Nephron (organoid): ENCODE measurements at regions not wholly inside any gene's neighbourhood (a gene's known extent, or its start where the extent isn't known, plus 50 kb on each side); places are given as distances from the start of the nearest gene placed in this dataset.

Source experiments
- H3K27ac Mint-ChIP-seq, 3 experiments: 2 replicates each; pipeline ENCODE4 v1.8.0; 2020; ENCODE audit warnings: mixed read lengths in 3 of 3, mild to moderate bottlenecking in 2 of 3, moderate library complexity in 1 of 3
- H3K27me3 Mint-ChIP-seq: 2 replicates; pipeline ENCODE4 v1.8.0; 2021; ENCODE audit warnings: low read depth, mild to moderate bottlenecking, moderate library complexity, mixed read lengths
- H3K36me3 Mint-ChIP-seq: 2 replicates; pipeline ENCODE4 v1.8.0; 2020; ENCODE audit warnings: low read depth, mixed read lengths
- H3K4me1 Mint-ChIP-seq: 2 replicates; pipeline ENCODE4 v1.8.0; 2020; ENCODE audit warnings: mixed read lengths
- H3K4me3 Mint-ChIP-seq, 3 experiments: 2 replicates each; pipeline ENCODE4 v1.8.0; 2020; ENCODE audit warnings: mild to moderate bottlenecking in 3 of 3, mixed read lengths in 3 of 3, moderate library complexity in 2 of 3
- H3K9me3 Mint-ChIP-seq: 2 replicates; pipeline ENCODE4 v1.8.0; 2020; ENCODE audit warnings: mixed read lengths
- CTCF ChIP-seq, 3 experiments: fragments of 200-600 bp; sonication (generic); IDR thresholded peaks; one replicate each; pipeline ENCODE4 v1.5.0; 2021; ENCODE audit warnings: antibody characterized with exemption in 3 of 3; ENCODE audit not compliant: unreplicated experiment in 3 of 3

GRCh38 chr14:42563313-42563712, 956.6 kb downstream of the LRFN5 start:
- Mint-ChIP-seq H3K27ac (peak overlapping the region in 1 of 3 experiments; percentile 4), H3K4me3 (no peak overlapping the region), H3K9me3 (no peaks in the 10 kb centered on the region), H3K4me1 (no peaks in the 10 kb centered on the region), H3K36me3 (no peaks in the 10 kb centered on the region), H3K27me3 (no peaks in the 10 kb centered on the region)
- TF ChIP-seq CTCF (IDR thresholded peaks at IDR 0.05; ENCODE audit: unreplicated experiment in 3 of 3), result no peak

- H3K4me3 Mint-ChIP-seq, result no peak overlapping the region
- TF ChIP-seq CTCF (IDR thresholded peaks at IDR 0.05; ENCODE audit: unreplicated experiment in 3 of 3), result no peak
- H3K27ac Mint-ChIP-seq, result no peak overlapping the region
- H3K36me3 Mint-ChIP-seq, result no peaks in the 10 kb centered on the region
- H3K27me3 Mint-ChIP-seq, result no peaks in the 10 kb centered on the region
- H3K4me1 Mint-ChIP-seq, result no peaks in the 10 kb centered on the region
- no peaks in the 10 kb centered on the region for H3K9me3 Mint-ChIP-seq
These were observed 949.9 kb downstream of the LRFN5 start for GRCh38 chr14:42556551-42556950.

GRCh38 chr14:42555365-42555764, 948.7 kb downstream of the LRFN5 start:
- Mint-ChIP-seq H3K36me3 (no peaks in the 10 kb centered on the region), H3K4me1 (no peaks in the 10 kb centered on the region), H3K27ac (no peak overlapping the region), H3K9me3 (no peaks in the 10 kb centered on the region), H3K27me3 (no peaks in the 10 kb centered on the region), H3K4me3 (no peak overlapping the region)
- TF ChIP-seq CTCF (IDR thresholded peaks at IDR 0.05; ENCODE audit: unreplicated experiment in 3 of 3), result no peak

GRCh38 chr14:42554091-42554490, 947.4 kb downstream of the LRFN5 start:
- Mint-ChIP-seq H3K9me3 (no peaks in the 10 kb centered on the region), H3K27me3 (no peaks in the 10 kb centered on the region), H3K27ac (no peak overlapping the region), H3K4me1 (no peaks in the 10 kb centered on the region), H3K4me3 (no peak overlapping the region), H3K36me3 (no peaks in the 10 kb centered on the region)
- no peak for TF ChIP-seq CTCF (IDR thresholded peaks at IDR 0.05; ENCODE audit: unreplicated experiment in 3 of 3)

GRCh38 chr14:42550310-42550709, 943.6 kb downstream of the LRFN5 start:
- no peak for TF ChIP-seq CTCF (IDR thresholded peaks at IDR 0.05; ENCODE audit: unreplicated experiment in 3 of 3)
- H3K27me3 Mint-ChIP-seq, result no peaks in the 10 kb centered on the region
- H3K9me3 Mint-ChIP-seq, result no peaks in the 10 kb centered on the region

GRCh38 chr14:42548349-42548748, 941.7 kb downstream of the LRFN5 start:
- no peak overlapping the region for H3K4me3 Mint-ChIP-seq
- H3K4me1 Mint-ChIP-seq, result no peaks in the 10 kb centered on the region
- TF ChIP-seq CTCF (IDR thresholded peaks at IDR 0.05; ENCODE audit: unreplicated experiment in 3 of 3), result no peak
- no peaks in the 10 kb centered on the region for H3K27me3 Mint-ChIP-seq
- H3K36me3 Mint-ChIP-seq, result no peaks in the 10 kb centered on the region
- H3K27ac Mint-ChIP-seq, result no peak overlapping the region
- H3K9me3 Mint-ChIP-seq, result no peaks in the 10 kb centered on the region

More at GRCh38 chr14:42550310-42550709, 943.6 kb downstream of the LRFN5 start:
- Mint-ChIP-seq H3K4me3 (no peak overlapping the region), H3K4me1 (no peaks in the 10 kb centered on the region), H3K27ac (no peak overlapping the region), H3K36me3 (no peaks in the 10 kb centered on the region)
